ENCODE measurements at regions not wholly inside any gene's neighbourhood (a gene's known extent, or its start where the extent isn't known, plus 50 kb on each side); places are given as distances from the start of the nearest gene placed in this dataset.

- DNase-seq: no peak
- H3K27ac ChIP-seq: no peak overlapping the region
- TF ChIP-seq, protein P1, sequence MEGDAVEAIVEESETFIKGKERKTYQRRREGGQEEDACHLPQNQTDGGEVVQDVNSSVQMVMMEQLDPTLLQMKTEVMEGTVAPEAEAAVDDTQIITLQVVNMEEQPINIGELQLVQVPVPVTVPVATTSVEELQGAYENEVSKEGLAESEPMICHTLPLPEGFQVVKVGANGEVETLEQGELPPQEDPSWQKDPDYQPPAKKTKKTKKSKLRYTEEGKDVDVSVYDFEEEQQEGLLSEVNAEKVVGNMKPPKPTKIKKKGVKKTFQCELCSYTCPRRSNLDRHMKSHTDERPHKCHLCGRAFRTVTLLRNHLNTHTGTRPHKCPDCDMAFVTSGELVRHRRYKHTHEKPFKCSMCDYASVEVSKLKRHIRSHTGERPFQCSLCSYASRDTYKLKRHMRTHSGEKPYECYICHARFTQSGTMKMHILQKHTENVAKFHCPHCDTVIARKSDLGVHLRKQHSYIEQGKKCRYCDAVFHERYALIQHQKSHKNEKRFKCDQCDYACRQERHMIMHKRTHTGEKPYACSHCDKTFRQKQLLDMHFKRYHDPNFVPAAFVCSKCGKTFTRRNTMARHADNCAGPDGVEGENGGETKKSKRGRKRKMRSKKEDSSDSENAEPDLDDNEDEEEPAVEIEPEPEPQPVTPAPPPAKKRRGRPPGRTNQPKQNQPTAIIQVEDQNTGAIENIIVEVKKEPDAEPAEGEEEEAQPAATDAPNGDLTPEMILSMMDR (IDR thresholded peaks at IDR 0.05): no peak
- TF ChIP-seq POLR2A (IDR thresholded peaks at IDR 0.05): no peak
These were observed 100.9 kb downstream of the CXXC4 start for GRCh38 chr4:104393655-104394324.

DNA sequence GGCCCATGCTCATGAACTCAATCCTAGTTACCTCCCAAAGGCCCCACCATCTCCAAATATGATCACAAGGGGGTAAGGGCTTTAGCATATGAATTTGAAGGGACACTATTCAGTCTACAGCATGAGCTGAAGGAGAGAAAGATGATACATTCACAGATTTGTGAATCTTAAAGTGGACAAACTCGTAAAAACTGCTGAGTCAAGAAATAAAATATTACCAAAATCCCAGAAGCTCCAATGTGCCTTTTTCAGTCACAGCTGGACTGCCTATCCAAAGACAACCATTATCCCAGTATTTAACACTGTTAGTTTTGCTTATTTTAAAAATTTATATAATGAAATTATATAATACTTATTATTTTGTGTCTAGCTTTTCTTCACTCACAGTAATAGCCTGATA lies 109.0 kb downstream of the CXXC4 start:
- Histone ChIP-seq H3K4me3 (no peak overlapping the region), H3K36me3 (no peaks in the 10 kb centered on the region), H3K27me3 (no peaks in the 10 kb centered on the region), H3K4me1 (no peaks in the 10 kb centered on the region), H3K9me3 (no peaks in the 10 kb centered on the region), H3K27ac (no peak overlapping the region)
- TF ChIP-seq, protein P1 (IDR thresholded peaks at IDR 0.05): no peak
- TF ChIP-seq POLR2A (IDR thresholded peaks at IDR 0.05): no peak
- DNase-seq: no peak

More at GRCh38 chr4:104393655-104394324, 100.9 kb downstream of the CXXC4 start:
- no peaks in the 10 kb centered on the region for H3K4me1 ChIP-seq
- H3K9me3 ChIP-seq: no peaks in the 10 kb centered on the region
- H3K4me3 ChIP-seq: no peak overlapping the region
- H3K36me3 ChIP-seq: no peaks in the 10 kb centered on the region
- no peaks in the 10 kb centered on the region for H3K27me3 ChIP-seq

- no peak overlapping the region for H3K4me3 ChIP-seq
- H3K36me3 ChIP-seq: no peaks in the 10 kb centered on the region
- TF ChIP-seq POLR2A (IDR thresholded peaks at IDR 0.05): no peak
- TF ChIP-seq, protein P1 (IDR thresholded peaks at IDR 0.05): no peak
- H3K27me3 ChIP-seq: no peaks in the 10 kb centered on the region
- no peaks in the 10 kb centered on the region for H3K4me1 ChIP-seq
- no peak overlapping the region for H3K27ac ChIP-seq
- no peaks in the 10 kb centered on the region for H3K9me3 ChIP-seq
- no peak for DNase-seq
These were observed 111.7 kb downstream of the CXXC4 start for GRCh38 chr4:104382961-104383360.

- no peaks in the 10 kb centered on the region for H3K4me1 ChIP-seq
- H3K27me3 ChIP-seq: no peaks in the 10 kb centered on the region
- H3K27ac ChIP-seq: no peak overlapping the region
- TF ChIP-seq, protein P1 (IDR thresholded peaks at IDR 0.05): no peak
- no peak for TF ChIP-seq POLR2A (IDR thresholded peaks at IDR 0.05)
- H3K36me3 ChIP-seq: no peaks in the 10 kb centered on the region
- H3K9me3 ChIP-seq: no peaks in the 10 kb centered on the region
- DNase-seq: no peak
- H3K4me3 ChIP-seq: no peak overlapping the region
These were observed 113.0 kb downstream of the CXXC4 start for GRCh38 chr4:104381729-104382128.

- TF ChIP-seq, protein P1 (IDR thresholded peaks at IDR 0.05): no peak
- no peak for TF ChIP-seq POLR2A (IDR thresholded peaks at IDR 0.05)
- Histone ChIP-seq H3K27ac (no peak overlapping the region), H3K9me3 (no peaks in the 10 kb centered on the region), H3K27me3 (no peaks in the 10 kb centered on the region), H3K4me3 (no peak overlapping the region), H3K4me1 (no peaks in the 10 kb centered on the region), H3K36me3 (no peaks in the 10 kb centered on the region)
- DNase-seq: no peak
These were observed 129.1 kb downstream of the CXXC4 start for GRCh38 chr4:104365618-104366017.

All from Peyer's patch (tissue), 4 donors.